ENCODE measurements at regions not wholly inside any gene's neighbourhood (a gene's known extent, or its start where the extent isn't known, plus 50 kb on each side); places are given as distances from the start of the nearest gene placed in this dataset.

- TF ChIP-seq CTCF (conservative IDR thresholded peaks at IDR 0.05) (no peak), ZFX (IDR thresholded peaks at IDR 0.05) (no peak)
Observed at GRCh38 chr1:10853701-10854100, 57.3 kb upstream of the CASZ1 start.

Data from C4-2B (cell line).